Left ventricle myocardium inferior (tissue), 1 donor: ENCODE measurements at regions not wholly inside any gene's neighbourhood (a gene's known extent, or its start where the extent isn't known, plus 50 kb on each side); places are given as distances from the start of the nearest gene placed in this dataset.

Experiments
- DNase-seq: peaks from one replicate; pipeline ENCODE4 v3.0.0-alpha.2; 2020
- H3K27ac ChIP-seq: fragments of 200-600 bp; replicated peaks from 2 replicates; pipeline ENCODE4 v1.8.0; 2021
- H3K27me3 ChIP-seq: fragments of 200-600 bp; 2 replicates; pipeline ENCODE4 v1.8.0; 2021; ENCODE audit warnings: low read depth
- H3K36me3 ChIP-seq: fragments of 200-600 bp; 2 replicates; pipeline ENCODE4 v1.8.0; 2021
- H3K4me1 ChIP-seq: fragments of 200-600 bp; 2 replicates; pipeline ENCODE4 v1.8.0; 2021
- H3K4me3 ChIP-seq: fragments of 200-600 bp; 2 replicates; pipeline ENCODE4 v1.8.0; 2021; ENCODE audit warnings: mild to moderate bottlenecking, moderate library complexity
- H3K9me3 ChIP-seq: fragments of 200-600 bp; replicated peaks from 2 replicates; pipeline ENCODE4 v1.8.0; 2021
- intact Hi-C: fragments of 100-400 bp; cut with micrococcal nuclease; formaldehyde crosslinking; loops from one replicate; pipeline ENCODE4 v1.11.0; 2022
- TF ChIP-seq, protein P1 (sequence below): fragments of 200-600 bp; IDR thresholded peaks from 2 replicates; pipeline ENCODE4 v1.8.0; 2021; ENCODE audit warnings: antibody characterized with exemption, mild to moderate bottlenecking, borderline replicate concordance
- donor health status: DM: no; HTN: yes; CAD: no; lungs with severe emphysema.

DNA sequence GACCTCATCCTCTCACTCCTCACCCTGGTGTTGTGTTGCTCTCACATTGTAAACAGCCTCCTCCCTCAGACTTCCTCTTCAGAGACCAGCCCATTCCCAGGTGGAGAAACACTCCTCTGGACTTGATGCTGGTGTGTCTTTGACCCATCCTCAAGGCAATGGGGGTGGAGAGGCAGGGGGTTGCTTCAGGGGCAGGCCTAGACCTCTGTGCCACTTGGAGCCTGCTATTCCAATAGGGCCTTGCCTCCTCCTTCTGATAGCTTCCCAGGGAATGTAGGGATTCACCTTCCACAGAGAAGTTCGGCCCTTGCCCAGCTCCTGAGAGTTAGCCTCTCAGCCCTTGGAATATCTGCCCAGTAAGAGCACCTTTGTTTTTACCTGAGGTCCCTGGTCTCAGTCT, 606.6 kb upstream of the CADM1 start:
- no peaks in the 10 kb centered on the region for H3K36me3 ChIP-seq
- no peak overlapping the region for H3K4me3 ChIP-seq
- TF ChIP-seq, protein P1, sequence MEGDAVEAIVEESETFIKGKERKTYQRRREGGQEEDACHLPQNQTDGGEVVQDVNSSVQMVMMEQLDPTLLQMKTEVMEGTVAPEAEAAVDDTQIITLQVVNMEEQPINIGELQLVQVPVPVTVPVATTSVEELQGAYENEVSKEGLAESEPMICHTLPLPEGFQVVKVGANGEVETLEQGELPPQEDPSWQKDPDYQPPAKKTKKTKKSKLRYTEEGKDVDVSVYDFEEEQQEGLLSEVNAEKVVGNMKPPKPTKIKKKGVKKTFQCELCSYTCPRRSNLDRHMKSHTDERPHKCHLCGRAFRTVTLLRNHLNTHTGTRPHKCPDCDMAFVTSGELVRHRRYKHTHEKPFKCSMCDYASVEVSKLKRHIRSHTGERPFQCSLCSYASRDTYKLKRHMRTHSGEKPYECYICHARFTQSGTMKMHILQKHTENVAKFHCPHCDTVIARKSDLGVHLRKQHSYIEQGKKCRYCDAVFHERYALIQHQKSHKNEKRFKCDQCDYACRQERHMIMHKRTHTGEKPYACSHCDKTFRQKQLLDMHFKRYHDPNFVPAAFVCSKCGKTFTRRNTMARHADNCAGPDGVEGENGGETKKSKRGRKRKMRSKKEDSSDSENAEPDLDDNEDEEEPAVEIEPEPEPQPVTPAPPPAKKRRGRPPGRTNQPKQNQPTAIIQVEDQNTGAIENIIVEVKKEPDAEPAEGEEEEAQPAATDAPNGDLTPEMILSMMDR, result no peak
- peaks cover 14% of the 10 kb centered on the region for H3K9me3 ChIP-seq
- intact Hi-C loops, result no loop called here
- H3K27ac ChIP-seq, result no peak overlapping the region
- peaks cover 3% of the 10 kb centered on the region for H3K4me1 ChIP-seq
- peaks cover 4% of the 10 kb centered on the region for H3K27me3 ChIP-seq
- no peak for DNase-seq

GRCh38 chr11:116110356-116110755, 606.1 kb upstream of the CADM1 start:
- peaks cover 3% of the 10 kb centered on the region for H3K4me1 ChIP-seq
- intact Hi-C loops, result no loop called here
- peaks cover 9% of the 10 kb centered on the region for H3K27me3 ChIP-seq
- no peaks in the 10 kb centered on the region for H3K36me3 ChIP-seq
- no peak overlapping the region for H3K27ac ChIP-seq
- TF ChIP-seq, protein P1, result no peak
- H3K9me3 ChIP-seq, result peaks cover 14% of the 10 kb centered on the region
- no peak for DNase-seq
- no peak overlapping the region for H3K4me3 ChIP-seq

- intact Hi-C loops, result no loop called here
- TF ChIP-seq, protein P1, result no peak
- no peak for DNase-seq
Observed at GRCh38 chr11:116109228-116109627, 605.0 kb upstream of the CADM1 start.

DNA sequence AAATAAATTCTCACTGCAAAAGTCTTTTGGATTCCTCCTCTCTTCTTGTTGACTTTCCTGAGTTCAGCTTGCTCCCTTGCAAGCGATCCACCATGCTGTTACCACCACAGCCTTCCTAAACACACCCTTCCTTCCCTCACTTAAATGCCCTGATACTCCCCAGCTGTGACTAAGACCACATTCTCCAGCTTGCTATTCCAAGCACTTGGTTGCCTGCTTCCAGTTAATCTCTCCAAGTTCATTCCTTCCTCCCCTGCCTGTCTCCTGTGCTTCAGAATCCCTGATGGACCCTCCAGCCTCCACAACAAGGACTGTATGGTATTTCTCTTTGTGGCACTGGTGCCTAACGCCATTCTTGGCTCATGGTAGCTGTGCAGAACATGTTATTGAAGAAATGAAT, 603.9 kb upstream of the CADM1 start:
- H3K4me1 ChIP-seq, result peaks cover 3% of the 10 kb centered on the region
- intact Hi-C loops, result no loop called here
- peaks cover 3% of the 10 kb centered on the region for H3K9me3 ChIP-seq
- DNase-seq, result no peak
- TF ChIP-seq, protein P1, result no peak
- H3K27me3 ChIP-seq, result peaks cover 14% of the 10 kb centered on the region
- no peak overlapping the region for H3K27ac ChIP-seq
- no peak overlapping the region for H3K4me3 ChIP-seq
- no peaks in the 10 kb centered on the region for H3K36me3 ChIP-seq

More at GRCh38 chr11:116109228-116109627, 605.0 kb upstream of the CADM1 start:
- Histone ChIP-seq H3K4me1 (peaks cover 3% of the 10 kb centered on the region), H3K27me3 (peaks cover 14% of the 10 kb centered on the region), H3K36me3 (no peaks in the 10 kb centered on the region), H3K9me3 (peaks cover 14% of the 10 kb centered on the region), H3K27ac (no peak overlapping the region), H3K4me3 (no peak overlapping the region)

DNA sequence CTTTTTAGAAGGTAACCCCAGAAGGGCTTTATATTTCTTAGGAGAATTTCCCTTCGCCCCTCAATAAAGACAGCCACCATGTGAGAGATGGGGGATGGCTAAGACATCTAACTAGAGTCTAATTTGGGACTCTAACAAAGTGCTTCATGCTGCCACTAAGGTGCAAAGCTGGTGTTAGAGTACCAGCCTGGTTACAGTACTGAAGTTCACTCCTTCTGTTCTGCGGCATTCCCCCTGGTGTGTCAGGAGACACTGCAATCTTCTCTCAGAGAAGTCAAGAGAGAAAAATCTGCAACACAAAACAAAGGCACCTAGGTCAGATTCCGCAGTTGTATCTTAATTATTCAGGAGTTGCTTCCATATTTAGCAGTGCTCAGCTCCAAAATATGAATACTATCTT, 603.0 kb upstream of the CADM1 start:
- peaks cover 14% of the 10 kb centered on the region for H3K27me3 ChIP-seq
- intact Hi-C loops, result no loop called here
- TF ChIP-seq, protein P1, result no peak
- DNase-seq, result no peak
- no peak overlapping the region for H3K4me3 ChIP-seq
- no peak overlapping the region for H3K27ac ChIP-seq
- no peaks in the 10 kb centered on the region for H3K36me3 ChIP-seq
- H3K4me1 ChIP-seq, result peaks cover 3% of the 10 kb centered on the region
- no peaks in the 10 kb centered on the region for H3K9me3 ChIP-seq
